HG02623 (cell line): ENCODE measurements at regions not wholly inside any gene's neighbourhood (a gene's known extent, or its start where the extent isn't known, plus 50 kb on each side); places are given as distances from the start of the nearest gene placed in this dataset.
A peak's percentile ranks its signal among the peaks of the same experiment; 100 is the strongest.
"Not testable (repeated sequence)": the region's sequence is repeated elsewhere in the genome, so short reads cannot be mapped to it uniquely, and the experiment has no call there.

Experiments used
- ATAC-seq: cut with Tn5 transposase; IDR thresholded peaks from one replicate; pipeline ENCODE4 v1.9.1; 2021; ENCODE audit warnings: moderate library complexity; ENCODE audit not compliant: unreplicated experiment

DNA sequence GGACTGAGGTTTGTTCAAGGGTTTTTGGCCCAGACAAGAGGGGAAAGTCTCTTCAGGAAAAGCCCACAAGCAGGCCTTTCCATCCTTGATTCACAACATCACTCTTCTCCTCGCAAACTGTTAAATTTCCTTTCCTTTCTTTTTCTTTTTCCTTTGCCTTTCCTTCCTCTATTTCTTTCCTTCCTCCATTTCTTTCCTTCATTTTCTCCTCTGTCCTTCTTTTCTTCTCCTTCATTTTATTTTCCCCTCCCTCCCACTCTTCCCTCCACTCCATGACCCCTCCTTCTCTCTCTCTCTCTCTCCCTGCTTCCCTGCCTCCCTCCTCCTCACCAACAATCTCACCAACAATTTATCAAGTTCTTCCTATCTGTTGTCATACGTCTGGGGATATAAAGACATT is 89.1 kb downstream of the FAM72B start:
- ATAC-seq = not testable (repeated sequence)

DNA sequence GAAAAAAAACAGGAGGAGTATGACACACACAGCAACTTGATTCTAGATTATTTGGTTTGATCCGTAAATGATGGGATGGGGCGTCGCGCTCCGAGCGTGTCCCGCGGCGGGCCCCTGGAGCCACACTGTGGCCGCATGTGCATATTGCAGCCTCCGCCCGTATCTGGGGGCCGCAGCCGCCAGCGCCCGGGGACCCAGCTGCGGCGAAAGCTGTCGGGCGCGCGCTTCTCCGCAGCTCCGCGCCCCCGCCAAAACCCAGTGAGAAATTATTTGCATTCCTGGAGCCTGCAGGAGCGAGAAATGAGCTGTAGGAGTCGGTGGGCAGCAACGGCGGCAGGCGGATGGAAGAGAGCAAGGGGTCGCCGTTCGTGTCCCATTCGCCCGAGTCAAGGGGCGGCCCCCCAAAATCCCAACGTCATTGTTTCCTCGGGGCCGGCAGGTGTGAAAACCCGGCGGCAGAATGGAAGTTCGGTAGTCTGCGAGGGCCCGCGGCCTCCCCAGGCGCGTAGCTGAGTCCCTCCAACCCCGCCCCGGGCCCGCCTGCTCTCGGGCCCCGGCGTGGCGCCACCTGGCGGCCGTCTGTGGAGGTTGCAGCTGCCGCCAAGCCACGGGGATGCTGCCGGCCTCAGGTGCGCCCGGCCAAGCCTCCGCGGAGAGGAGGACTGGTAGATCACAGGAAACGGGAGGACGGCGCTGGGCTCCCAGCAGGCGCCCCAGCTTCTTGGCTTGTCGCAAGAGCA is 86.8 kb downstream of the FAM72B start:
- peak; percentile 94 for ATAC-seq

DNA sequence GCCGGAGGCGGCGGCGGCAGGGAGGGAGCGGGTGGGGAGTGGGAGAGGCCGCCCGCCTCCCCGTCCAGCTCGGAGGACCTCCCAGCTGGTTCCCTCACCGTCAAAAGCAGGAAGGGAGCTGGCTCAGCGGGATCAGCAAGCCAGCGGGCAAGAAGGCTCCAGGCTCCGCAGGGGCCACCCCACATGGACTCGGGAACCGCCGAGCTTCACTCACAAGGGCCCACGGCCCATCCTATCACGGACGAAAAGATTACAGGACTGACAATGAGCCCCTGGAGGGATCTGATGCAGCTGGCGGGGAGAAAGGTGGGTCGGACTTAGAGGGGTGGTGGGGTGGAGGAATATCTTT is 86.3 kb downstream of the FAM72B start:
- peak; percentile 13 for ATAC-seq

DNA sequence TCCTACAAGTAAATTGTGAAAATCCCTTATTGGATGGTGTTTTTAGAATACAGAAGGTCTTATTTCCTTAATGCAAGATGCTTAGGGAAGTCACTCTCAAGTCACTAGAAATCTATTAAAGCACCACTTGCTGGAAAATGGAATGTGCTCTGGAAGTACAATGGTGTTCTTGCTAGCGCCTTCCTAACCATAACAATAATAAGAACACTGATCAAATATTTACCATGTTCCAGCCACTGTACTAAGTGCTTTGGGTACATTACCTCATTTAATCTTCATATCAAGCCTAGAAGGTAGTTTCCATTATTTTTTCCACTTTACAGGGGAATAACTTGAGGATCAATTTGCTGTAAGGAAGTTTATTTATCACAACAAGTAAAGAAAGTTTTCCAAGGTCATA is 75.1 kb downstream of the FAM72B start:
- not testable (repeated sequence) for ATAC-seq

DNA sequence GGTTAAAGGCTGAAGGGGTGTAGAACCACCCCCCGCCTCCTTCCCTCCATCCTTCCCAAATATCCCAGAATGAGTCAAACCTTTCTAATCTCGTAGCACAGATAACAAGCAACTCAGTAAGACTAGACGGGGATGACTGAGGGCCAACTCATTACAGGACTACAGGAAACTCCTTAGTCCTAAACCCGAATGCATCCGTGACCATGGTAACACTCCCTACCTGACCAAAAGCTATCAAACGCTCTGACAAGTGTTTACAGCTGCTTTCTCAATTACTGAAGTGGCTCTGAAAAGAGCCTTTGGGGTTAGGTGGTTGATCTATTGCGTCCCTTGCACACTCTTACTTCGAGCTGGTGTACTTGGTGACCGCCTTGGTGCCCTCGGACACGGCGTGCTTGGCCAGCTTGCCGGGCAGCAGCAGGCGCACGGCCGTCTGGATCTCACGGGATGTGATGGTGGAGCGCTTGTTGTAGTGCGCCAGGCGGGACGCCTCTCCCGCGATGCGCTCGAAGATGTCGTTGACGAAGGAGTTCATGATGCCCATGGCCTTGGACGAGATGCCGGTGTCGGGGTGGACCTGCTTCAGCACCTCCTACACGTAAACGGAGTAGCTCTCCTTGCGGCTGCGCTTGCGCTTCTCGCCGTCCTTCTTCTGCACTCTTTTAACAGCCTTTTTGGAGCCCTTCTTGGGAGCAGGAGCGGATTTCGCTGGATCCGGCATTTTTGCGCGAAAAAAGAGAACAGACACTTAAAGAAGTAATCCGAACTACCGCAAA is 67.4 kb downstream of the FAM72B start:
- not testable (repeated sequence) for ATAC-seq

DNA sequence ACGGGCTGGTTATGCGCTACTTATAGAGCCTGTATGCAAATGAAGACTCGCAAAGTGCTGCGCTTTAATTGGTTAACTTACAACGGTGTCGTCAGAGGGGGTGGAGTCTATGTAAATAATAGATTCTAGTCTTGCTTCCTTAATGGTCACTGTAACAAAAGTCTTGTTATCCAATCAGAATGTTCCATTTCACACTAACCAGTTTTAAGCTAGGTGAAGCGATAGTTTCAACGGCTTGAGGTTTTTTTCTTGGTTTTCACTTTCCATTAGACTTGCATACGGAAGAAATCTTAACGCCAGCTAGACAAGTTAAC is 66.9 kb downstream of the FAM72B start:
- not testable (repeated sequence) for ATAC-seq

DNA sequence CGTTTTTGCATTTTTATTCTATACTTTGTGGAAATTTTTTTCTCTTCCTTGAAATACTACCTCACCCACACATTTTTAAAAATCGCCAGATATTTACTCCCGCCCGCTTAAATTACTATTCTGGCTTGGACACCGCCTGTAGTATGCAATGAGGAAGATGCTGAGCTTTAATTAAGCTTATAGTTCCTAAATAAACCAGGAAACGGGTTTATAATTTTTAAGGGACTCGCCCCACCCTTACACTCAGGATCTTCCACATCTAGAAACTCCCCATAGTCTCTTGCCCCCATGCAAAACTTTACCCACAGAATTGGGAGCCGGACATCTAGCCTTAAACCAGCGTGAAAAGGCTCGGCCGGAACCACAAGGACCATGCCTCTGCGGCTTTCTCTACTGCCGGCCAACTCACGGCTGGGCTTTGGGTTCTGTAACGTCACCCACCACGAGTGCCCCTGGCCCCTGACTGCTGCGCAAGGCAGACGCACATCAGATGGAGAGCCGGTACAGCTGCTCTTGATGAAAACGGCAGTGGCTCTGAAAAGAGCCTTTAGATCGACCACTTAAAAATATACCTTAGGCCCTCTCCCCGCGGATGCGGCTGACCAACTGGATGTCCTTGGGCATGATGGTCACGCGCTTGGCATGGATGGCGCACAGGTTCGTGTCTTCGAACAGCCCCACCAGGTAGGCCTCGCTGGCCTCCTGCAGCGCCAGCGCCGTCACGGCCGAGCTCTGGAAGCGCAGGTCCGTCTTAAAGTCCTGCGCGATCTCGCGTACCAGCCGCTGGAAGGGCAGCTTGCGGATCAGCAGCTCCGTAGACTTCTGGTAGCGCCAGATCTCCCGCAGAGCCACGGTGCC is 66.3 kb downstream of the FAM72B start:
- not testable (repeated sequence) for ATAC-seq
